GM12875 (cell line): ENCODE measurements at regions not wholly inside any gene's neighbourhood (a gene's known extent, or its start where the extent isn't known, plus 50 kb on each side); places are given as distances from the start of the nearest gene placed in this dataset.

Source experiments
- H3K4me3 ChIP-seq: one replicate; pipeline ENCODE4 v1.5.1; 2011; ENCODE audit warnings: low read depth, low read length, control low read depth
- TF ChIP-seq, protein P1 (sequence below): IDR thresholded peaks from 2 replicates; pipeline ENCODE4 v1.5.1; 2011; ENCODE audit warnings: low read depth, mild to moderate bottlenecking, control low read depth, inconsistent platforms, low read length, moderate library complexity, borderline replicate concordance; ENCODE audit not compliant: insufficient read depth

DNA sequence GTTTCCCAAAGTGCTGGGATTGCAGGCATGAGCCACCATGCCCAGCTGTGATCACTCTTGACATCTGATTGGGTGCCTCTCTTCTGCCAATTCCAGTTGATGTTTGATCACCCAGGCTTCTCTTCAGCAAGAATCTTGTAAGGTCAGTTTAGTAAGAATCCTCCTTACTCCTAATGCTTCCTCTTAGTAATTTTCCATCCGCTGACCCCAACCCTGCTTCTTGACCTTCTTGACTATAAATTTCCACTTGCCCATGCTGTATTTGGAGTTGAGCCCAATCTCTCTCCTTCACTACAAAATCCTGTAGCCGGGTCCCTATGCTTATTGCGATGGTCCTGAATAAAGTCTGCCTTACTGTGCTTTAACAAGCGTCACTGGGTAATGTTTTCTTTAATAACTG is 75.4 kb downstream of the DDIT4L start:
- TF ChIP-seq, protein P1, sequence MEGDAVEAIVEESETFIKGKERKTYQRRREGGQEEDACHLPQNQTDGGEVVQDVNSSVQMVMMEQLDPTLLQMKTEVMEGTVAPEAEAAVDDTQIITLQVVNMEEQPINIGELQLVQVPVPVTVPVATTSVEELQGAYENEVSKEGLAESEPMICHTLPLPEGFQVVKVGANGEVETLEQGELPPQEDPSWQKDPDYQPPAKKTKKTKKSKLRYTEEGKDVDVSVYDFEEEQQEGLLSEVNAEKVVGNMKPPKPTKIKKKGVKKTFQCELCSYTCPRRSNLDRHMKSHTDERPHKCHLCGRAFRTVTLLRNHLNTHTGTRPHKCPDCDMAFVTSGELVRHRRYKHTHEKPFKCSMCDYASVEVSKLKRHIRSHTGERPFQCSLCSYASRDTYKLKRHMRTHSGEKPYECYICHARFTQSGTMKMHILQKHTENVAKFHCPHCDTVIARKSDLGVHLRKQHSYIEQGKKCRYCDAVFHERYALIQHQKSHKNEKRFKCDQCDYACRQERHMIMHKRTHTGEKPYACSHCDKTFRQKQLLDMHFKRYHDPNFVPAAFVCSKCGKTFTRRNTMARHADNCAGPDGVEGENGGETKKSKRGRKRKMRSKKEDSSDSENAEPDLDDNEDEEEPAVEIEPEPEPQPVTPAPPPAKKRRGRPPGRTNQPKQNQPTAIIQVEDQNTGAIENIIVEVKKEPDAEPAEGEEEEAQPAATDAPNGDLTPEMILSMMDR, result no peak

DNA sequence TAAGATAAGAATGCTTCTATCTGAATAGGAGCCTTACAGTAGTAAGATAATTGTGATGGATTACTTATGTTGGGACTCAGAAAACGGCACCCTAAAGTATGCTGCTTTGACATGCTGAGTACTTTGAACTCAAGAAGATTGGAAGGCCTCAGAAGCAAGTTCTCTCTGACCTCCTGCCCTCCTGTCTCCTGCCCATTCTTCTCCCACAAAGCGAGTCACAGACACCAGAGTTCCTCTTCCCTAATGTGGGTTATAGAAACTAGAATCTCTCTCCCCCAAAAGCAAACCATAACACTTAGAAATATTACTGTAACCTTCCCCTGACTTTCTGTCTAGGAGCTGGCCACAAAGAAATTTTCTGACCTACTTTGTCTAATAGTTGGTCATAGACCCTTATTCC is 76.5 kb downstream of the DDIT4L start:
- no peak overlapping the region for H3K4me3 ChIP-seq
- TF ChIP-seq, protein P1, result no peak

More for the DNA sequence above, 75.4 kb downstream of the DDIT4L start:
- no peak overlapping the region for H3K4me3 ChIP-seq

DNA sequence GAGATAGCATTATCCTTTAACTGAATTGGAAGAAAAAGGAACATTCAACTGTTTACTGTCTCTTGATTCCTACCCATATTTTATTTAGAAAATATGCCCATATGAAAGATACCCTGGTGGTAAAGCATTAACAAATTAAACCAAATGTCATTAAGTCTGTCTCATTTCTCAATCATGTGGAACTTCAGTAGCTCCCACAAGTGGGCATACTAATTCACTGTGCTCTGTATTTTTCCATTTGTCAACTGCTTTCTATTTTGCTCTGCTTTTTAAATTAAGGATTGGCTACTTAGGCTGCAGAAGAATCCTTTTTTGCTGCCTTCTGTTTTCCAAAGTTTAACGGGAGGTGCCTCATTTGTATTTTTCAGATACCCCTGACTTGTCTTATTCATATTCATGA is 77.2 kb downstream of the DDIT4L start:
- TF ChIP-seq, protein P1, result no peak
- no peak overlapping the region for H3K4me3 ChIP-seq

DNA sequence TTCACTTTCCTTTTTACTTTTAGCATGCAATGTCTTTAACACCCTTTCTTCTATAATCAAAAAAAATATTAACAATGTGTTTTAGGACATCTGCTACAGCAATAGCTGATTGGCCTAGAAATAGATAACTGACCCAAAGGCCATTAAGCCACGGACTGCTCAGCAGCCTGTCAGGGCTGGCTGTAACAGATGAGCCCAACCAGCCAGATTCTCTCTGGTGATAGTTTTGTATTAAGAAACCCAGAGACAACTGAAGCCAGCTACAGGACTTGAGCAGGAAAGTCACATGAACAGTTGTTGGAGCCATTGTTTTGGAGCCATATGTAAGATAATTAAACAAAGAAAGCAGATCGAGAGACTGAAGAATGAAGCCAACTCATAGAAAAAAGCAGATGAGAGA is 80.3 kb downstream of the DDIT4L start:
- no peak overlapping the region for H3K4me3 ChIP-seq
- TF ChIP-seq, protein P1, result no peak

DNA sequence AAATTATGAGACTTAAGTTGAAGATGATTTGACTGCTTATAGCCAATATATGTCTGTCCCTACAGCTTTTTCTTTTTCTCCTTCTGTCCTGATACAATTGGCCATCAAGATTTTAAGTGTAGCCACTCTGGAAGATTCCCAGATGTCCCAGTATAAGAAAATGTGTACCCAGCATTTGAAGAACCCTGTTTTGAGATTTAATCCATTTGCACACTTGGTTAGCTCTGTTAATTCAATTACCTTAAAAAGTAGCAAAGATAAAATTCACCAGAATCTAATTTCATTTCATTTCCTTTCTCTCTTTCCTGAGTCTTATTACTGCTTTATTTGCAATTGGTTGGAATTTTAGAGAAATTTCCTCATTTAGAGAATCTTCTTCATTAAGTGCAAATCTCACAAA is 81.4 kb downstream of the DDIT4L start:
- TF ChIP-seq, protein P1, result no peak
- H3K4me3 ChIP-seq, result no peak overlapping the region

DNA sequence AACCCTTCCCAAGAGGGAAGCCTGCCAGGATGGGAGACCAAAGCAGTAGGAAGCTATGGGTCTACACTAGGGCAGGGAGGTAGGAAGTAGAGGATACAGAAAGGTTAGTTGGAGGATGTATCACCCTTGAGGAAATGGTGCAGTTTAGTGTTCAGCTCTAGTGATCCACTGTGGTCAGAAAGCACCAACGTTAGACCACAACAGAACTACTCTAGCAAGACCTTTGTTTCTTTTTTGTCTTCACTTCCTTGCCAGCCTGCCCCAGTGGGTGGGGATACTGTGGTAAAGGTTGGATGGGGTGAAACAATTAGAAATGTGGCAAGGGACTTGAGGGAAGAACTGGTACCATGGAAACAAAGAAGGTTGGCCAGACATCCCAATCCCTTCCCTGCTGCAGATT is 83.3 kb downstream of the DDIT4L start:
- TF ChIP-seq, protein P1, result no peak
- no peak overlapping the region for H3K4me3 ChIP-seq

DNA sequence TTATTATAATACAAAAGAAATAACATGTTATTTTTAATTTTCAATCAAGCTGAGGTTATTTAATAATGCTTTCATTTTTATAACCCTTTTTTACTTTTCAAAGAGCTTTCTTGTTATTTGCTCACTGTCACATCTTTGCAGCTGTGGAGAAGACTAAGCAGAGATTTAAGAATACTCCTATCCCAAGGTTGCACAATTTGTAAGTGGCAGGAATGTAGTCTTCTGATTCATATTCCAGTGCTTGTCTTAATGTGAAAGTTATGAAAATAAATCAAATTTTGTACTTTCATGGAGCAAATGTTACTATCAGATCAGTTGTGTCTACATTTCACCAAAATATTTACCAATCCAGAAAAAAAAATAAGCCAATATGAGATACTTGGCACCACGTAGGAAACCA is 86.6 kb downstream of the DDIT4L start:
- no peak overlapping the region for H3K4me3 ChIP-seq
- TF ChIP-seq, protein P1, result no peak
